Breast epithelium (tissue), 4 donors: ENCODE measurements at regions not wholly inside any gene's neighbourhood (a gene's known extent, or its start where the extent isn't known, plus 50 kb on each side); places are given as distances from the start of the nearest gene placed in this dataset.

Source experiments
- DNase-seq, 2 donors: peaks; one replicate each; pipeline ENCODE4 v3.0.0-alpha.2; 2019; ENCODE audit warnings: low spot score in 2 of 2
- H3K27ac ChIP-seq, 2 donors: fragments of 200-600 bp; sonication (generic) in 1 of 2; one replicate each; pipeline ENCODE4 v1.5.1; 2016 to 2019; ENCODE audit warnings: mild to moderate bottlenecking in 1 of 2
- H3K27me3 ChIP-seq, 2 donors: fragments of 200-600 bp; sonication (generic) in 1 of 2; one replicate each; pipeline versions ENCODE4 v1.5.1 to v1.6.0; 2017 to 2019; ENCODE audit warnings: control low read depth in 1 of 2, mild to moderate bottlenecking in 1 of 2
- H3K36me3 ChIP-seq: fragments of 200-600 bp; one replicate; pipeline ENCODE4 v1.5.1; 2019
- H3K4me1 ChIP-seq, 2 donors: fragments of 200-600 bp; sonication (generic); one replicate each; pipeline ENCODE4 v1.5.1; 2016 to 2019; ENCODE audit warnings: control low read depth in 1 of 2
- H3K4me3 ChIP-seq, 3 donors: fragments of 200-600 bp; sonication (generic); 1 replicate in 2 of 3; 2 replicates in 1 of 3; pipeline ENCODE4 v1.5.1; 2016 to 2019; ENCODE audit warnings: mild to moderate bottlenecking in 3 of 3, moderate library complexity in 2 of 3
- H3K9me3 ChIP-seq, 2 donors: fragments of 200-600 bp; sonication (generic) in 1 of 2; one replicate each; pipeline ENCODE4 v1.5.1; 2016 to 2019; ENCODE audit warnings: control low read depth in 1 of 2
- CTCF ChIP-seq, 3 donors: fragments of 450-650 bp; IDR thresholded peaks; one replicate each; pipeline ENCODE4 v1.5.1; 2016 to 2017; ENCODE audit warnings: antibody characterized with exemption in 3 of 3, mild to moderate bottlenecking in 3 of 3, moderate library complexity in 3 of 3
- POLR2A ChIP-seq: fragments of 450-650 bp; IDR thresholded peaks from one replicate; pipeline ENCODE4 v1.6.1; 2016; ENCODE audit warnings: antibody characterized with exemption, mild to moderate bottlenecking, moderate library complexity
- POLR2AphosphoS5 ChIP-seq, 3 donors: sonication (generic); formaldehyde crosslinking; IDR thresholded peaks; one replicate each; pipeline ENCODE4 v1.6.1; 2017; ENCODE audit warnings: antibody characterized with exemption in 3 of 3
- intact Hi-C: fragments of 100-400 bp; cut with DNase I; formaldehyde crosslinking; loops from one replicate; pipeline ENCODE4 v1.15.1; 2023; ENCODE audit warnings: low total_unique reads

GRCh38 chr12:92259696-92260251, 114.1 kb upstream of the BTG1 start:
- Histone ChIP-seq H3K4me3 (no peak overlapping the region), H3K27ac (no peak overlapping the region), H3K9me3 (no peaks in the 10 kb centered on the region), H3K36me3 (no peaks in the 10 kb centered on the region), H3K27me3 (no peaks in the 10 kb centered on the region), H3K4me1 (no peaks in the 10 kb centered on the region)
- intact Hi-C loops = no loop called here
- DNase-seq = no peak
- TF ChIP-seq POLR2AphosphoS5 (IDR thresholded peaks at IDR 0.05) (no peak), POLR2A (no peak), CTCF (IDR thresholded peaks at IDR 0.05) (no peak)

- Histone ChIP-seq H3K4me3 (no peak overlapping the region), H3K27ac (no peak overlapping the region), H3K9me3 (no peaks in the 10 kb centered on the region), H3K36me3 (no peaks in the 10 kb centered on the region), H3K4me1 (no peaks in the 10 kb centered on the region), H3K27me3 (no peaks in the 10 kb centered on the region)
- TF ChIP-seq POLR2A (no peak), CTCF (IDR thresholded peaks at IDR 0.05) (no peak), POLR2AphosphoS5 (IDR thresholded peaks at IDR 0.05) (no peak)
- intact Hi-C loops = no loop called here
- DNase-seq = no peak
Observed at GRCh38 chr12:92259291-92259690, 113.6 kb upstream of the BTG1 start.

- no peak overlapping the region for H3K27ac ChIP-seq
- intact Hi-C loops = no loop called here
- H3K27me3 ChIP-seq = no peaks in the 10 kb centered on the region
- no peak overlapping the region for H3K4me3 ChIP-seq
- H3K36me3 ChIP-seq = no peaks in the 10 kb centered on the region
- DNase-seq = no peak
- TF ChIP-seq POLR2AphosphoS5 (IDR thresholded peaks at IDR 0.05) (no peak), POLR2A (no peak), CTCF (IDR thresholded peaks at IDR 0.05) (no peak)
- no peaks in the 10 kb centered on the region for H3K9me3 ChIP-seq
- no peaks in the 10 kb centered on the region for H3K4me1 ChIP-seq
Observed at GRCh38 chr12:92257261-92257660, 111.6 kb upstream of the BTG1 start.

- TF ChIP-seq POLR2AphosphoS5 (IDR thresholded peaks at IDR 0.05) = no peak
- TF ChIP-seq POLR2A = no peak
- TF ChIP-seq CTCF (IDR thresholded peaks at IDR 0.05) = no peak
- H3K27ac ChIP-seq = no peak overlapping the region
- DNase-seq = no peak
- H3K4me3 ChIP-seq = no peak overlapping the region
- no peaks in the 10 kb centered on the region for H3K9me3 ChIP-seq
- H3K4me1 ChIP-seq = no peaks in the 10 kb centered on the region
- intact Hi-C loops = no loop called here
- H3K27me3 ChIP-seq = no peaks in the 10 kb centered on the region
- no peaks in the 10 kb centered on the region for H3K36me3 ChIP-seq
Observed at GRCh38 chr12:92255741-92256140, 110.1 kb upstream of the BTG1 start.

GRCh38 chr12:92253301-92253700, 107.7 kb upstream of the BTG1 start:
- DNase-seq = no peak
- H3K9me3 ChIP-seq = no peaks in the 10 kb centered on the region
- H3K4me1 ChIP-seq = no peaks in the 10 kb centered on the region
- no peaks in the 10 kb centered on the region for H3K36me3 ChIP-seq
- no peaks in the 10 kb centered on the region for H3K27me3 ChIP-seq
- H3K4me3 ChIP-seq = no peak overlapping the region
- TF ChIP-seq CTCF (IDR thresholded peaks at IDR 0.05) (no peak), POLR2A (no peak), POLR2AphosphoS5 (IDR thresholded peaks at IDR 0.05) (no peak)
- intact Hi-C loops = no loop called here
- no peak overlapping the region for H3K27ac ChIP-seq
